ENCODE measurements at regions not wholly inside any gene's neighbourhood (a gene's known extent, or its start where the extent isn't known, plus 50 kb on each side); places are given as distances from the start of the nearest gene placed in this dataset.

GRCh38 chr16:56072096-56072495, 119.2 kb upstream of the GNAO1 start:
- Mint-ChIP-seq H3K27me3 (peaks cover 7% of the 10 kb centered on the region), H3K36me3 (no peaks in the 10 kb centered on the region), H3K4me1 (ENCODE audit: unreplicated experiment) (no peaks in the 10 kb centered on the region), H3K4me3 (no peak overlapping the region), H3K27ac (no peak overlapping the region), H3K9me3 (no peaks in the 10 kb centered on the region)
- no peak for TF ChIP-seq CTCF (conservative IDR thresholded peaks at IDR 0.05)
- no peak for DNase-seq (ENCODE audit: extremely low spot score, unreplicated experiment)

GRCh38 chr16:56068816-56069215, 122.5 kb upstream of the GNAO1 start:
- no peak for DNase-seq (ENCODE audit: extremely low spot score, unreplicated experiment)
- Mint-ChIP-seq H3K27ac (no peak overlapping the region), H3K36me3 (no peaks in the 10 kb centered on the region), H3K9me3 (no peaks in the 10 kb centered on the region), H3K4me1 (ENCODE audit: unreplicated experiment) (no peaks in the 10 kb centered on the region), H3K27me3 (peaks cover 7% of the 10 kb centered on the region), H3K4me3 (no peak overlapping the region)
- no peak for TF ChIP-seq CTCF (conservative IDR thresholded peaks at IDR 0.05)

- H3K27ac Mint-ChIP-seq: no peak overlapping the region
- no peaks in the 10 kb centered on the region for H3K36me3 Mint-ChIP-seq
- DNase-seq (ENCODE audit: extremely low spot score, unreplicated experiment): no peak
- H3K27me3 Mint-ChIP-seq: peaks cover 7% of the 10 kb centered on the region
- no peak overlapping the region for H3K4me3 Mint-ChIP-seq
- H3K9me3 Mint-ChIP-seq: no peaks in the 10 kb centered on the region
- TF ChIP-seq CTCF (conservative IDR thresholded peaks at IDR 0.05): no peak
- H3K4me1 Mint-ChIP-seq (ENCODE audit: unreplicated experiment): no peaks in the 10 kb centered on the region
These were observed 123.0 kb upstream of the GNAO1 start for GRCh38 chr16:56068314-56068713.

GRCh38 chr16:56067406-56067805, 123.9 kb upstream of the GNAO1 start:
- Mint-ChIP-seq H3K36me3 (no peaks in the 10 kb centered on the region), H3K27ac (no peak overlapping the region), H3K9me3 (no peaks in the 10 kb centered on the region), H3K27me3 (peaks cover 7% of the 10 kb centered on the region), H3K4me1 (ENCODE audit: unreplicated experiment) (no peaks in the 10 kb centered on the region), H3K4me3 (no peak overlapping the region)
- no peak for TF ChIP-seq CTCF (conservative IDR thresholded peaks at IDR 0.05)
- DNase-seq (ENCODE audit: extremely low spot score, unreplicated experiment): no peak

- no peak for DNase-seq (ENCODE audit: extremely low spot score, unreplicated experiment)
- Mint-ChIP-seq H3K27ac (no peak overlapping the region), H3K27me3 (peaks cover 7% of the 10 kb centered on the region), H3K36me3 (no peaks in the 10 kb centered on the region), H3K4me1 (ENCODE audit: unreplicated experiment) (no peaks in the 10 kb centered on the region), H3K4me3 (no peak overlapping the region), H3K9me3 (no peaks in the 10 kb centered on the region)
- no peak for TF ChIP-seq CTCF (conservative IDR thresholded peaks at IDR 0.05)
These were observed 124.7 kb upstream of the GNAO1 start for GRCh38 chr16:56066617-56067016.

- Mint-ChIP-seq H3K4me1 (ENCODE audit: unreplicated experiment) (no peaks in the 10 kb centered on the region), H3K27me3 (peaks cover 4% of the 10 kb centered on the region), H3K9me3 (no peaks in the 10 kb centered on the region), H3K36me3 (no peaks in the 10 kb centered on the region), H3K4me3 (no peak overlapping the region), H3K27ac (no peak overlapping the region)
- DNase-seq (ENCODE audit: extremely low spot score, unreplicated experiment): no peak
- TF ChIP-seq CTCF (conservative IDR thresholded peaks at IDR 0.05): no peak
These were observed 128.2 kb upstream of the GNAO1 start for GRCh38 chr16:56063111-56063510.

Data from type B pancreatic cell (in vitro differentiated cells).